CD4-positive, alpha-beta T cell (primary cell): ENCODE measurements at regions not wholly inside any gene's neighbourhood (a gene's known extent, or its start where the extent isn't known, plus 50 kb on each side); places are given as distances from the start of the nearest gene placed in this dataset.

ENCODE experiments used
- ATAC-seq: fragments of 200-7000 bp; cut with Tn5 transposase; one replicate; pipeline ENCODE4 v1.10.0; 2022; ENCODE audit warnings: mild to moderate bottlenecking; ENCODE audit not compliant: poor library complexity
- CTCF ChIA-PET: fragments of 350-600 bp; sonication (Branson Sonifier 250); formaldehyde crosslinking; loops from one replicate; lab custom pipeline; 2021; ENCODE audit warnings: antibody characterized with exemption, inconsistent platforms; lab: Charles Lee
- POLR2A ChIA-PET: fragments of 350-600 bp; sonication (Branson Sonifier 250); formaldehyde crosslinking; loops from one replicate; lab custom pipeline; 2021; ENCODE audit warnings: antibody characterized with exemption, inconsistent platforms; lab: Charles Lee
- DNase-seq, 14 experiments: peaks; one replicate each; pipeline ENCODE4 v3.0.0-alpha.2; 2013 to 2020; ENCODE audit warnings: mixed read lengths in 2 of 14
- H3K27ac ChIP-seq, 2 donors: one replicate each; pipeline versions ENCODE4 v1.5.1 to v1.7.0; 2013; ENCODE audit warnings: low read length in 2 of 2, low read depth in 1 of 2, mild to moderate bottlenecking in 1 of 2
- H3K27me3 ChIP-seq, 2 experiments: 1 replicate in 1 of 2; 2 replicates in 1 of 2; pipeline versions ENCODE4 v1.6.1 to v1.7.0; 2013; ENCODE audit warnings: low read length in 2 of 2, control low read depth in 1 of 2, mild to moderate bottlenecking in 1 of 2, moderate library complexity in 1 of 2; ENCODE audit not compliant: insufficient read depth in 2 of 2, control insufficient read depth in 1 of 2
- H3K36me3 ChIP-seq: one replicate; pipeline ENCODE4 v1.6.1; 2013; ENCODE audit warnings: low read length, control low read depth; ENCODE audit not compliant: insufficient read depth
- H3K4me1 ChIP-seq: one replicate; pipeline ENCODE4 v1.6.1; 2013; ENCODE audit warnings: low read length, control low read depth; ENCODE audit not compliant: insufficient read depth
- H3K4me3 ChIP-seq: one replicate; pipeline ENCODE4 v1.5.1; 2013; ENCODE audit warnings: mild to moderate bottlenecking, low read length, moderate library complexity
- H3K9me3 ChIP-seq, 2 experiments: 1 replicate in 1 of 2; 2 replicates in 1 of 2; pipeline versions ENCODE4 v1.6.1 to v1.7.0; 2013; ENCODE audit warnings: low read length in 2 of 2, mild to moderate bottlenecking in 2 of 2, control low read depth in 1 of 2, moderate library complexity in 1 of 2; ENCODE audit not compliant: control insufficient read depth in 1 of 2, insufficient read depth in 1 of 2
- H3K27ac Mint-ChIP-seq: one replicate; pipeline ENCODE4 v1.8.0; 2020; ENCODE audit warnings: mixed read lengths
- H3K27me3 Mint-ChIP-seq: one replicate; pipeline ENCODE4 v1.8.0; 2021; ENCODE audit warnings: mixed read lengths
- H3K36me3 Mint-ChIP-seq: one replicate; pipeline ENCODE4 v1.8.0; 2021; ENCODE audit warnings: low read depth, mixed read lengths
- H3K4me1 Mint-ChIP-seq: one replicate; pipeline ENCODE4 v1.8.0; 2021; ENCODE audit warnings: low read depth, mixed read lengths
- H3K4me3 Mint-ChIP-seq: one replicate; pipeline ENCODE4 v1.8.0; 2020; ENCODE audit warnings: mild to moderate bottlenecking, mixed read lengths
- H3K9me3 Mint-ChIP-seq: one replicate; pipeline ENCODE4 v1.8.0; 2020; ENCODE audit warnings: mixed read lengths
- intact Hi-C, 2 experiments: fragments of 100-400 bp; cut with DNase I in 1 of 2; cut with micrococcal nuclease in 1 of 2; formaldehyde crosslinking; loops; one replicate each; pipeline versions ENCODE4 v1.15.1 to v1.9.0; 2023 to 2025; cut with DNase I, micrococcal nuclease
- TF ChIP-seq, protein P1 (sequence below): fragments of 200-600 bp; IDR thresholded peaks from one replicate; pipeline ENCODE4 v1.8.0; 2022; ENCODE audit warnings: antibody characterized with exemption, mild to moderate bottlenecking

DNA sequence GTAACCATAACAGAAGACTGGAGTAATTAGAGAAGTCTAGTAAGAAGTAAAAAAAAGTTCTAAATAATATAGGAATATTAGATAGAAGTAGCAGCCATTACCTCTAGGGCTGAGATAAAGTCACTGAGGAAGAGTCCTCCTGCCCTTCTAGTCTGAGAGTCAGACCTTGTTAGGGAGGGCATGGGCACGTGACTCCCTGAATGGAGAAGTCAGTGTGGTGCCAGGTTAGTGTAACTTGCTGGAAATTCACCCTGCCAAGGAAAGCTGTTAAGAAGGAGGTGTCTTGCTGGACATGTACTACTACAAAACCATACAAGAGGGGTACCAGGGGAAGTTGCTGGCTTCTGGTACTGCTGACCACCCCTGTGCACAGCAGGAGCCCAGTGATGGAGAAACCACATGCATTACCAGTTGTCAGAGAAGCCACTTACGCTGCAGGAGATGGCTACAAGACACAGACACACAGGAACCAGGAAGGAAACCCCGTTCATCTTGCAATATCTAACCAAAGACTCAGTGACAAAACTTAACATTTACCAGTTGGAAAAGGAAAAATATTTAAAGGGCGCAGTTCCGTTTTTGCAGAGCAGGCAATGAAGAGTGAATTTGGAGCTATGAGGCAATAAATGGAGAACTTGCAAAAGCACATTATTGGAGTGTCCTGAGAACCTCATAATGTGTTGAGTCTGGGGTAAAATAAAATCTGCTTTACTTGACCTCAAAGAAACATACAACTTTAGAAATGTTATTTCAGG, 77.2 kb upstream of the TLK1 start:
- POLR2A ChIA-PET = no interaction called here
- no peak overlapping the region for H3K27ac ChIP-seq
- no peaks in the 10 kb centered on the region for H3K9me3 ChIP-seq
- no peaks in the 10 kb centered on the region for H3K36me3 ChIP-seq
- no peak overlapping the region for H3K27ac Mint-ChIP-seq
- H3K36me3 Mint-ChIP-seq = no peaks in the 10 kb centered on the region
- H3K9me3 Mint-ChIP-seq = no peaks in the 10 kb centered on the region
- H3K27me3 ChIP-seq = no peaks in the 10 kb centered on the region
- H3K4me3 Mint-ChIP-seq = no peak overlapping the region
- DNase-seq (no peak), ATAC-seq (no peak)
- CTCF ChIA-PET = no interaction called here
- peaks cover 4% of the 10 kb centered on the region for H3K4me1 ChIP-seq
- intact Hi-C loops = no loop called here
- no peaks in the 10 kb centered on the region for H3K27me3 Mint-ChIP-seq
- TF ChIP-seq, protein P1, sequence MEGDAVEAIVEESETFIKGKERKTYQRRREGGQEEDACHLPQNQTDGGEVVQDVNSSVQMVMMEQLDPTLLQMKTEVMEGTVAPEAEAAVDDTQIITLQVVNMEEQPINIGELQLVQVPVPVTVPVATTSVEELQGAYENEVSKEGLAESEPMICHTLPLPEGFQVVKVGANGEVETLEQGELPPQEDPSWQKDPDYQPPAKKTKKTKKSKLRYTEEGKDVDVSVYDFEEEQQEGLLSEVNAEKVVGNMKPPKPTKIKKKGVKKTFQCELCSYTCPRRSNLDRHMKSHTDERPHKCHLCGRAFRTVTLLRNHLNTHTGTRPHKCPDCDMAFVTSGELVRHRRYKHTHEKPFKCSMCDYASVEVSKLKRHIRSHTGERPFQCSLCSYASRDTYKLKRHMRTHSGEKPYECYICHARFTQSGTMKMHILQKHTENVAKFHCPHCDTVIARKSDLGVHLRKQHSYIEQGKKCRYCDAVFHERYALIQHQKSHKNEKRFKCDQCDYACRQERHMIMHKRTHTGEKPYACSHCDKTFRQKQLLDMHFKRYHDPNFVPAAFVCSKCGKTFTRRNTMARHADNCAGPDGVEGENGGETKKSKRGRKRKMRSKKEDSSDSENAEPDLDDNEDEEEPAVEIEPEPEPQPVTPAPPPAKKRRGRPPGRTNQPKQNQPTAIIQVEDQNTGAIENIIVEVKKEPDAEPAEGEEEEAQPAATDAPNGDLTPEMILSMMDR = no peak
- H3K4me1 Mint-ChIP-seq = peaks cover 7% of the 10 kb centered on the region
- no peak overlapping the region for H3K4me3 ChIP-seq

DNA sequence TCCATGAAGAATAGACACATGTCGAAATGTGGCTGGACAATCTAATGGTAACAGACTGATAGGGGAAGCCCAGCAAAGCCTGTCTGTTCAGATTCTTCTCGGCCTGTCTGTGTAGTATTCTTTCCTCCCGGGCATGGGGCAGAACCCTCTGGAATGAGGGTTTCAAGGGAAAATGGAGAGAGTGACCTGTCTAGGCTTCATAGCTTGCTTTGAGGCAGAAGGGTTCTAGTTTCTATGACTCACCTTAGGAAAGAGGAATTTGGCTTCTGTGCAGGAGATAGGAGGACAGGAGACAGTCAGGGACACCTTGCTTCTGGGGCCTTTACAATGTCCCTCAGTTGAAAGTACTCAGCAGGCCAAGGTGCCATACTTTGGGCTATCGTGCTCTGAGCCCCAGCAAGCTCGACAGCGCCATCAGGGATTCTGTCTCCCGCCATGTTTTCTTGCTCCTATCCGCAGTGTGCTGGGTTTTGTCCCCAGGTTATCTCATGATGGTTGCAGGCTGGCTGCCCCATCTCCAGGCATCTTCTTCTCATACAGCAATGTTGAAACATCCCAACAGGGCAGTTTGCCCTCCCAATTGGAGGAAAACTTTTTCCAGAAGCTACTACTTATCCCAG, 74.7 kb upstream of the TLK1 start:
- Mint-ChIP-seq H3K27ac (no peak overlapping the region), H3K4me1 (peaks cover 7% of the 10 kb centered on the region), H3K36me3 (no peaks in the 10 kb centered on the region), H3K27me3 (no peaks in the 10 kb centered on the region), H3K9me3 (no peaks in the 10 kb centered on the region), H3K4me3 (no peak overlapping the region)
- Histone ChIP-seq H3K4me1 (peaks cover 4% of the 10 kb centered on the region), H3K36me3 (no peaks in the 10 kb centered on the region), H3K9me3 (no peaks in the 10 kb centered on the region), H3K27me3 (no peaks in the 10 kb centered on the region), H3K27ac (no peak overlapping the region), H3K4me3 (no peak overlapping the region)
- TF ChIP-seq, protein P1 = no peak
- CTCF ChIA-PET = no interaction called here
- DNase-seq (no peak), ATAC-seq (no peak)
- POLR2A ChIA-PET = no interaction called here
- intact Hi-C loops = no loop called here

DNA sequence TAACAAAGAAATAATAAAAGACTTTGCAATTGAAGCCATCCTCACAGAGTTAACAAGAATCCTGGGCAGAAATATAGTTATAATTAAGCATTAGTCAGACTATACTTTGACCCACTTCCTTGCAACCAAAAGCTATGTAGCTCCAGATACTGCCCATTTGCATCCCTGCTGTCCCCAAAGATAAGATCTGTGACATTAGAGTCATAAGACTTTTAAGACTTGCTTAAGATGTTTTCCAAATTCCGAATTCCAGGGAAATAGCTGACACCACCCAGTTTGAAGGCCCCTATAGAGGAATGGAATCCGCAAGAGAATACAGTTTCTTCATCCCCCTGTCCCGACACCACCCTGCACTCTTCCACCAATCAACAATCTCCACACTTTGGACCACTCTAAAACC, 69.5 kb upstream of the TLK1 start:
- no peaks in the 10 kb centered on the region for H3K27me3 Mint-ChIP-seq
- POLR2A ChIA-PET = interaction anchor here (1.6 kb wide), 1 partner anchor 18 kb away, joined by 3 read pairs; no protein-coding TSS in a partner anchor
- no peaks in the 10 kb centered on the region for H3K4me1 ChIP-seq
- H3K27ac Mint-ChIP-seq = no peak overlapping the region
- DNase-seq (no peak), ATAC-seq (no peak)
- no peak overlapping the region for H3K4me3 Mint-ChIP-seq
- TF ChIP-seq, protein P1 = no peak
- intact Hi-C loops = no loop called here
- H3K4me1 Mint-ChIP-seq = no peaks in the 10 kb centered on the region
- no peak overlapping the region for H3K4me3 ChIP-seq
- no peak overlapping the region for H3K27ac ChIP-seq
- no peaks in the 10 kb centered on the region for H3K27me3 ChIP-seq
- H3K36me3 ChIP-seq = no peaks in the 10 kb centered on the region
- no peaks in the 10 kb centered on the region for H3K36me3 Mint-ChIP-seq
- no peaks in the 10 kb centered on the region for H3K9me3 Mint-ChIP-seq
- CTCF ChIA-PET = interaction anchor here (0.7 kb wide), 1 partner anchor 30 kb away, joined by 3 read pairs; no protein-coding TSS in a partner anchor
- H3K9me3 ChIP-seq = no peaks in the 10 kb centered on the region
